IMR-90 (cell line): ENCODE measurements at regions not wholly inside any gene's neighbourhood (a gene's known extent, or its start where the extent isn't known, plus 50 kb on each side); places are given as distances from the start of the nearest gene placed in this dataset.

Source experiments
- MAFK ChIP-seq: IDR thresholded peaks from 2 replicates; pipeline ENCODE4 v1.6.1; 2012; ENCODE audit warnings: low read depth, low read length, improper control_type of control experiment
- TF ChIP-seq, protein P1 (sequence below): conservative IDR thresholded peaks from 2 replicates; pipeline ENCODE4 v1.5.1; 2012; ENCODE audit warnings: mild to moderate bottlenecking, low read depth, low read length, improper control_type of control experiment

DNA sequence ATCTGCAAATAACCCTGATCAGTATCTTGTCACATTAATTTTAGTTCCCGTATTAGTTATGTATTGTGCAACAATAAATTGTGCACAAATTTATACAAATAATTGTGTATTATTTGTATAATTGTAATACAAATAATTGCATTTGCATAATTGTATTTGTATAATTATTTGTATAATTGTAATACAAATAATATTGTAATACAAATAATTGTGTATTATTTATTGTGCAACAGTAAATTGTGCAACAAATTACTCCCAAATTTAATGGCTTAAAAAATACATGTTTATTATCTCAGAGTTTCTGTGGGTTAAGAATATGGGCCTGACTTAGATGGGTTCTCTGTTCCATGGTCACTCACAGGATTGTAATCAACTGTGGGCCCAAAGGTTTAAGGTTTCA is 86.2 kb upstream of the SAMSN1 start:
- TF ChIP-seq, protein P1, sequence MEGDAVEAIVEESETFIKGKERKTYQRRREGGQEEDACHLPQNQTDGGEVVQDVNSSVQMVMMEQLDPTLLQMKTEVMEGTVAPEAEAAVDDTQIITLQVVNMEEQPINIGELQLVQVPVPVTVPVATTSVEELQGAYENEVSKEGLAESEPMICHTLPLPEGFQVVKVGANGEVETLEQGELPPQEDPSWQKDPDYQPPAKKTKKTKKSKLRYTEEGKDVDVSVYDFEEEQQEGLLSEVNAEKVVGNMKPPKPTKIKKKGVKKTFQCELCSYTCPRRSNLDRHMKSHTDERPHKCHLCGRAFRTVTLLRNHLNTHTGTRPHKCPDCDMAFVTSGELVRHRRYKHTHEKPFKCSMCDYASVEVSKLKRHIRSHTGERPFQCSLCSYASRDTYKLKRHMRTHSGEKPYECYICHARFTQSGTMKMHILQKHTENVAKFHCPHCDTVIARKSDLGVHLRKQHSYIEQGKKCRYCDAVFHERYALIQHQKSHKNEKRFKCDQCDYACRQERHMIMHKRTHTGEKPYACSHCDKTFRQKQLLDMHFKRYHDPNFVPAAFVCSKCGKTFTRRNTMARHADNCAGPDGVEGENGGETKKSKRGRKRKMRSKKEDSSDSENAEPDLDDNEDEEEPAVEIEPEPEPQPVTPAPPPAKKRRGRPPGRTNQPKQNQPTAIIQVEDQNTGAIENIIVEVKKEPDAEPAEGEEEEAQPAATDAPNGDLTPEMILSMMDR, result no peak
- TF ChIP-seq MAFK, result no peak
